ENCODE measurements at regions not wholly inside any gene's neighbourhood (a gene's known extent, or its start where the extent isn't known, plus 50 kb on each side); places are given as distances from the start of the nearest gene placed in this dataset.

DNA sequence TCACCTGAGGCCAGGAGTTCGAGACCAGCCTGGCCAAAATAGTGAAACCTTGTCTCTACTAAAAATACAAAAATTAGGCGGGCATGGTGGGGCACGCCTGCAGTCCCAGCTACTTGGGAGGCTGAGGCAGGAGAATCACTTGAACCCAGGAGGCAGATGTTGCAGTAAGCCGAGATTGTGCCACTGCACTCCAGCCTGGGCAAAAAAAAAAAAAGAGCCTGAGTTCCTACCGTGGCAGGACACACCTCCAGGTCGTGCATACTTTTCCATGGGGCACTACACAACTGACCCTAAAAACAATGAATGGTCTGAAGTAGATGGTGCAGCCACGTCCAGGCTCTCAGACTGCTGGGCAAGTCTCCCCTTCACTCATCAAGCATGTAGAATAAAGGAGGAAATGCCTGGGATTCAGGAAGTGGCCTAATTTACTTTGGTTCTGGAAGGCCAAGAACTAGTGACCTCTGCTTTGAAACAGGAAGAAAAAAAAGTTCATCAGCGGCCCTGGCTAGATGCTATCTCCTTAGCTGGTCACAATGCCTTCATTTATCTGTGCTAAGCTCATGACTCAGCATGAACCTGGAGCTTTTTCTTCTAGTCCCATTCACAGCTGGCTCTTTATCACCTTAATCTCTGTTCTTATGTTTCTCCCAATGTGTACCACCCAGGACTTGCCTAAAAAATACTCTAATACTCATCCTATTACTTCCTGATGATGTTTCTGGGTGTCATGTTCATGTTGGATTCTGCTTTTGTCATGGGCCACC lies 55.8 kb upstream of the OR6J1 start:
- no peak overlapping the region for H3K4me3 ChIP-seq (ENCODE audit: low read length)
- TF ChIP-seq ZNF274 (IDR thresholded peaks at IDR 0.05; ENCODE audit: low read depth, low read length): no peak

DNA sequence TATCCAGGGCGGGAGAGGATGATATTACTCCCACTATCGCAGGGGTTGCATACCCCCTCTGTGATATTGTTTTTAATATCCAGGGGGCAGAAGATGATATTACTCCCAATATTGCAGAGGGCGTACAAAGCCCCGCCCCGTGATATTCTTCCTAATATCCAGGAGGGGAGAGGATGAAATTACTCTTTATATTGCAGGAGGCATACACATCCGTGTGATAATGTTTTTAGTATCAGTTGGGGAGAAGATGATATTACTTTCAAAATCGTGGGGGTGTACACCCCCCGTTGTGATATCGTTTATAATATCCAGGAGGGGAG lies 52.9 kb upstream of the OXA1L start:
- peak overlapping the region; percentile 56; the same call in 1 of the 2 replicates for H3K4me3 ChIP-seq (ENCODE audit: low read length)
- no peak for TF ChIP-seq ZNF274 (IDR thresholded peaks at IDR 0.05; ENCODE audit: low read depth, low read length)

DNA sequence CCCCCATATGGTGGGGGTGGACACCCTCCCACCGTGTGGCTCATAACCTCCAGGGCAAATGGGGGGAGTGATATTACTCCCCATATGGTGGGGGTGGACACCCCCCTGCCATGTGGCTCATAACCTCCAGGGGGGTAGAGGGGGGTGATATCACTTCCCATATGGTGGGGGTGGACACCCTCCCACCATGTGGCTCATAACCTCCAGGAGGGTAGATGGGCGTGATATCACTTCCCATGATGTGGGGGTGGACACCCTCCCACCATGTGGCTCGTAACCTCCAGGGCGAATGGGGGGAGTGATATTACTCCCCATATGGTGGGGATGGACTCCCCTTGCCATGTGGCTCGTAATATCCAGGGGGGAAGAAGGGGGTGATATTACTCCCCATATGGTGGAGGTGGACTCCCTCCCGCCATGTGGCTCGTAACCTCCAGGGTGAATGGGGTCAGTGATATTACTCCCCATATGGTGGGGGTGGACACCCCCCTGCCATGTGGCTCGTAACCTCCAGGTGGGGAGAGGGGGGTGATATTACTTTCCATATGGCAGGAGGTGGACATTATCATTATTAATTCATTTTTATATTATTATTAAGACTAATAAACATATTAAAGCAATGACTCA lies 51.2 kb upstream of the OXA1L start:
- H3K4me3 ChIP-seq (ENCODE audit: low read length): no peak overlapping the region
- TF ChIP-seq ZNF274 (IDR thresholded peaks at IDR 0.05; ENCODE audit: low read depth, low read length): no peak

DNA sequence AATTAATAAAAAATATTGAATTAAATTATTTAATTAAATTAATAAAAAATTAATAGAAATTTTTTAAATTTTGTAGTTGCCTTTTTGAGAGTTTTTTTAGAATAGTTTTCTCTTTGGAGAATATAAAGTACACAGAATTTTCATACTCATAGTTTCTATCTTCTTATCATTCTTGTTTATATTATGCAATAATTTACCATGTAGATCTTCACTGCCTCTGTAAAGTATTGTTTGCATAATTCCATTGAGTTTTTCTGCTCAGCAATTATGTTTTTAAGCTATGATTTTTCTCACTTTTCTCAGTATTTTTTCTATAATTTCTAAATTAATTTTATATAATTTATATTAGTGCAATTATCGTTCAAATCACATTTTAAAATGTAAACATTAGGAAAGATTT lies 50.6 kb upstream of the OXA1L start:
- no peak overlapping the region for H3K4me3 ChIP-seq (ENCODE audit: low read length)
- TF ChIP-seq ZNF274 (IDR thresholded peaks at IDR 0.05; ENCODE audit: low read depth, low read length): no peak

Measured in GM08714 (cell line).